Stimulated activated CD4-positive, alpha-beta T cell treated with anti-CD3 and anti-CD28 coated beads, Interleukin-4, amount 100 ng/mL, for 24 hours (primary cell): ENCODE measurements at regions not wholly inside any gene's neighbourhood (a gene's known extent, or its start where the extent isn't known, plus 50 kb on each side); places are given as distances from the start of the nearest gene placed in this dataset.
A peak's percentile ranks its signal among the peaks of the same experiment; 100 is the strongest.

Experiments used
- DNase-seq: peaks from one replicate; pipeline ENCODE4 v3.0.0-alpha.2; 2020

GRCh38 chr4:129350834-129351721, 255.1 kb downstream of the C4orf33 start:
- DNase-seq, result no peak

DNA sequence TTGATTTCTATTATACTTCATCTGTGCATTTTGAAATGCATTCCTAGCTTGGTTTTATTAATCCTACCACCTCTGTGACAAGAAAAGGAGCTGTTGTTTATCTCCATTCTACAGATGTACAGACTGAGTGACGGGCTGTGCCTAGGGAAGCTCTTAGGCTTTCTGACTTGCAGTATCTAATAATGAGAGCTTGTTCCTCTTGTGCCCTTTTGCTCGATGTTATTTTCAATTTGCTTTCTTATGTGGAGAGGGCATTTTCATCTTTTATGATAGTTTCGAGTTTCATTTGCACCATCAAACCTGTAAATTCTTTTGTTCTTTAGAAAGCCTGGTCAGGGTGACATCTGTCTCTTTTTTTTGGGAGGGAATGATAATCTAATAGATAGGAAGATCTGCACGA, 256.5 kb downstream of the C4orf33 start:
- no peak for DNase-seq

- DNase-seq, result no peak
Measured at GRCh38 chr4:129353490-129353889, 257.5 kb downstream of the C4orf33 start.

DNA sequence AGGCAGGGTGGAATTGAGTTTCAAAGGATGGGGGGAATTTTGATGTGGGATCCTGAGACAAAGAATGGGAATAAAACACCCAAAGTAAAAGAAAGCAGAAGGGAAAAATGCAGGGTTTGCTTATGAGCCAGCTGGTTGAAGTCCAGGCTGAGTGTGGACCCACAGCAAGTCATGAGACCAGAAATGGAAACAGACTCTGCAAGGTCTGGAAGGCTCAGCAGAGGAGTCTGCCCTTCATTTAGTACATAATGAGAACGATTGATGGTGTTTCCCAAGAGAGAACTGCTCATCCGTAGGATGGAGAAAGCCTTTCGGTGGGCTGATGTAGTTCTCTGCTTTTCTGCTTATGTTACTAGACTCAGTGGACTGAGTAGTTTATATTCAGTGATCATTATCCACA, 259.1 kb downstream of the C4orf33 start:
- DNase-seq, result no peak

GRCh38 chr4:129355516-129355915, 259.6 kb downstream of the C4orf33 start:
- DNase-seq, result no peak

DNA sequence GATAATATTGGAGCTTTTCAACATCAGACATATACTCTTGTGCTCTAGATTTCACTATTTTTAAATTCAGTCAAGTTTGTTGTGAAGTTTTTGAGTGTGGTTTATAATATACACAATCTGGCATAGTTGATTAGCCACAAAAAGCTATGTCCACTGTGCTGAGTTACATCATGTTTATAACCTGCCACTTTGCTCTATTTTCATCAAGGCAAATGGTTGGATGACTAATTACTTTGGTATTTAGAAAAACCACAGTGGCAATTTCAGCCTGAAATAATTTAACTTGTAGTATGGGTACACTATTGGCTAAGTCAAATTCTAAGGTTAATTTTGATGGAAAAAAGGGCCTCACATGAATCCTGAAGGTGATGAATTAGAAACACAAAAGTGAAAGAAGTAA, 262.6 kb downstream of the C4orf33 start:
- DNase-seq, result no peak

- no peak for DNase-seq
Measured at GRCh38 chr4:129359461-129359860, 263.5 kb downstream of the C4orf33 start.

- peak; percentile 52 for DNase-seq
Measured at GRCh38 chr4:129362691-129363274, 266.8 kb downstream of the C4orf33 start.

GRCh38 chr4:129364747-129365452, 268.9 kb downstream of the C4orf33 start:
- no peak for DNase-seq

GRCh38 chr4:129369361-129370010, 273.5 kb downstream of the C4orf33 start:
- DNase-seq, result no peak

DNA sequence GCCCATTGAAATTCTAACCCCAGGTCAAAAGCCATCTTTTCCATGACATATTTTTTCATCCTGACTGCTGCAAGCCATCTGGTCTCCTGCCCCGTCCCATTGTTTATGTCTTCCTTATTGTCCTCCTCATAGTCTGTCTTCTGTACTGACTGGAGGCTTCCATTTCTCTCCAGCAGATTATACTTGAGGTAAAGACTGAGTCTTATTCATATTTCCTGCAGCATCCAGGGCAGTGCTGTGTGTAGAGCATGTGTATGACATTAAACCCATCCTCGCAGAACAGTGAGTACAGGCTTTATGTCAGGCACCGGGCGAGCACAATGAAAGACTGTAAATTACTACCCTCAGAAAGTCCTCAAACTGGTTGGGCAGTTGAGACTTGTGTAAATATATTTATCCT, 275.1 kb downstream of the C4orf33 start:
- no peak for DNase-seq

DNA sequence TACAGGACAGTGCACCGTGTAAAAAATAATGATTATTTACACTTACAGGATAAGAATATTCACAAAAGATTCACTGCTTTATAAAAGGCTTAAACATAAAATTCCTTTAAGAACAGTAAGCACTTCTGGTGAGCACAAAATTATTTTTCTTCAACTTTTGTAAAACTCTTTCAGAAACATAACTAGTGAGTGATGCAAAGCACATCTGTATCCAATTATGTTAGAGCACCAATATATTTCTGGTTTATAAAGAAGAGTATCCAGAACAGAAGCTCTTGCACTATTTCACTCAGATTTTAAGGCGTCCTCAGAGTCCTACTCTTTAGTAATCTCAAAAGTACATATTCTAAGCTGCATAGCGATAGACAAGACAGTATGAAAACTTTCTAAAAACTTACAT, 276.0 kb downstream of the C4orf33 start:
- no peak for DNase-seq

- no peak for DNase-seq
Measured at GRCh38 chr4:129377131-129377845, 281.3 kb downstream of the C4orf33 start.

GRCh38 chr4:129378364-129378763, 282.4 kb downstream of the C4orf33 start:
- DNase-seq, result no peak

GRCh38 chr4:129379429-129379828, 283.5 kb downstream of the C4orf33 start:
- no peak for DNase-seq

DNA sequence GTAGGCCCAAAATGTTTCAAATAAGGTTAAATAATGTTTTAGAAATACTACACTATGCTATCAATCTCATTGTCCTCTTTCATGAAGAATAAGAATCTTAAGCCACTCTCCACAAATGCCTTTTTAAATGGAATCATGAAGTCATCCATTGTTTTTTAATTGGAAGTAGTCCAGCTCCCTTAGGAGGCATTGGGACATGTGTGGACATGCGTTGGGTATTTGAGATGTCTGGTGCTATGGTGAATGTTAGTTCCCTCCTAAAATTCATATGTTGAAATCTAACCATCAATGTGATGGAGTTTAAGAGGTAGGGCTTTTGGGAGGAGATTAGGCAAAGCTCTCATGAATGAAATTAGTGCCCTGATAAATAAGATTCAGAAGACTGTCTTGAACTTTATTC, 289.0 kb downstream of the C4orf33 start:
- no peak for DNase-seq

DNA sequence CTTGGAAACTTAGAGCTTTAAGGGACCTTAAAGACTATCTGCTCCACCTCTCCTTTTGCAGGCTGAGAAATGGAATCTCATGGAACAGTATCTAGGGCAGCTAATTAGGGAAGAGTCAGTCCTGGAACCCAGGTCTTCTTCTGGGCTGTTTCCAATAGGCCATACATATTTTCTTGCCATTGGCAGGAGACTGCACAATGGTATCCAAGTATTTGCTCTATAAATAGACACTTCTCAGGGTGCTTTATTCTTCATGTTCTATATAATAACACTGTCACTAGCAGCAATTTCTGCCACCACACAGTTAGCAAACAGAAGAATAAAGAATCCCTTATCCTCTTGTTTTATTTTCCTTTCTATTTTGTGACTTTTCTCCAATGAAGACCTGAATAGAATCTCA, 291.7 kb downstream of the C4orf33 start:
- DNase-seq, result no peak

DNA sequence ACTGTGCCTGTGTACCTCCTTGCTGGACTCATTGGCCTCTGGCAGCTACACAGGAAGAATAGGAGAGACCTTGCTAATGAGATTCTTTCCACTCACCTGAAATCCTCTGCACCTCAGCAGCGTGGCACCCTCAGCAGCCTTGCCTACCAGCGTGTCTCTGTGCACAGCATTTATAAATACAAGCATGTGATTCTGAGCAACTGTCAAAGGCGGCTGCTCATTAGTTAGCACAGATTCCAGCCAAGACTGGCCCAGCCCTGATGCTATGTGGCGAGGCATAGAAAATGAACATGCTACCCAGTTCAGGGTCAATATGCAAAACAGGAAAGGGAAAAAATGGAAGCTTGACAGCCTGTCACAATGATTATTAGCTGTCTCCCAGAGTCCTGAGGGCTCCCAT, 298.0 kb downstream of the C4orf33 start:
- DNase-seq, result no peak

GRCh38 chr4:129394635-129395034, 298.7 kb downstream of the C4orf33 start:
- DNase-seq, result no peak

DNA sequence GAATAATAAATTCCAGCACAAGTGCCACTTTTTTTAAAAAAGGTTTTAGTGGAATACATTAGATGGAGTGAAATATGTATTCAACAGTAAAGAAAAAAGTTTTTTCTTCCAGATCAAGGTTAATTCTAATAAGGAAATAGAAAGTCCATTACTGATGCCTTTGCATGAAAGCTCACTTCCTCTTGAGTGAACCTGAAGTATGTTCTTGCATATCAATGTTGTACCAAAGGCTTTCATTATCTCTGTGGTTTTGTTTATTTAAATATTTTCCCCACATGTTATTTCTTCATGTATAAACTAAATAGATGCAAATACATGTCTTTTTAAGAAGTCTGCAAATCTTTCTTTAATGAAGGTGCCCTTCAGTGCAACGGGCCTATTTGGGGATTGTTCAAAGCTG, 307.9 kb downstream of the C4orf33 start:
- DNase-seq, result no peak

DNA sequence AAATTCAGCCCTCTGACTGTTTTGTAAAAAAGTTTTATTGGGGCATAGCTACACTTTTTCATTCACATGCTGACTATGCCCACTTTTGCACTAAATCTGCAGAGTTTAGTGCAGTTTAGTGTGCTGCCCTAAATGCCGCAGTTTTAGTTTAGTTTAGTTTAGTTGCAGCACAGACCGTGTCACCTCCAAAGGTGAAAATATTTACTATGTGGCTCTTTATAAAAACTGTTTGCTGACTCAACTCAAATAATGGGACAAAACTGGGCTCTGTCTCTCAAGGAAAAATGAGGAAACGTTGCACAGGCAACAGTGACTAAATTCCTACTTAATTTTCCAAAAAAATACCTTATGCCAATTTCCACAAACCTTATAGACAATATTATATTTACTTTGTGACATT, 314.2 kb downstream of the C4orf33 start:
- DNase-seq, result no peak

- no peak for DNase-seq
Measured at GRCh38 chr4:129415004-129415403, 319.1 kb downstream of the C4orf33 start.

DNA sequence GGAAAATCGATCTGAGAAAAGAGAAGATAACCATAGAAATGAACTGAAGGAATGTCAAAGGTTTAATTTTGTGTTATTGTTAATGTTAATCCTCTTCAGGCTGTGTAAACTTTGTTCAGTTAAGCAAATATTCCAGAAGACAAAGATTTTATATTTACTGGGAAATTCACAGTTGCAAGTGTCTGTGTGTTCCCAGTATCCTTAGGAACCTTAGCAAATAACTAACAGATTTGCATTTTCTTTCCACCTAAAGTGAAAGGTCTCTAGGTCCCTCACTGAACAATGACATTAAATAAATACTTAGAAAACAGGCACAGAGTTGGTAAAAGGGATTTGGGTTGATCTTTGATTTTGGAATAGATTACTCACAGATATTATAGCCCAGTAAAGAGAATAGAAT, 324.7 kb downstream of the C4orf33 start:
- DNase-seq, result no peak
